ENCODE measurements at regions not wholly inside any gene's neighbourhood (a gene's known extent, or its start where the extent isn't known, plus 50 kb on each side); places are given as distances from the start of the nearest gene placed in this dataset.

- no peak for TF ChIP-seq EZH2 (IDR thresholded peaks at IDR 0.05; ENCODE audit: low read length, missing control alignments)
- TF ChIP-seq CTCF (conservative IDR thresholded peaks at IDR 0.05 in 1 of 2, IDR thresholded peaks at IDR 0.05 in 1 of 2; ENCODE audit: low read depth in 1 of 2, low read length in 2 of 2) = no peak
Observed at GRCh38 chr18:52280702-52281101, 59.3 kb upstream of the DCC start.

Data from fibroblast of lung (primary cell).